Activated naive CD4-positive, alpha-beta T cell treated with anti-CD3 and anti-CD28 coated beads, Interleukin-2, amount 50 U/mL, for 24 hours (primary cell): ENCODE measurements at regions not wholly inside any gene's neighbourhood (a gene's known extent, or its start where the extent isn't known, plus 50 kb on each side); places are given as distances from the start of the nearest gene placed in this dataset.

Experiments used
- H3K27ac Mint-ChIP-seq: one replicate; pipeline ENCODE4 v1.8.0; 2021; ENCODE audit warnings: mild to moderate bottlenecking, mixed read lengths
- H3K27me3 Mint-ChIP-seq: one replicate; pipeline ENCODE4 v1.8.0; 2021; ENCODE audit warnings: mixed read lengths
- H3K36me3 Mint-ChIP-seq: one replicate; pipeline ENCODE4 v1.8.0; 2021; ENCODE audit warnings: mixed read lengths
- H3K4me1 Mint-ChIP-seq: one replicate; pipeline ENCODE4 v1.8.0; 2021; ENCODE audit warnings: mixed read lengths
- H3K4me3 Mint-ChIP-seq: one replicate; pipeline ENCODE4 v1.8.0; 2021; ENCODE audit warnings: mild to moderate bottlenecking, mixed read lengths
- H3K9me3 Mint-ChIP-seq: one replicate; pipeline ENCODE4 v1.8.0; 2021; ENCODE audit warnings: mixed read lengths

- H3K36me3 Mint-ChIP-seq: no peaks in the 10 kb centered on the region
- H3K27ac Mint-ChIP-seq: no peak overlapping the region
- H3K27me3 Mint-ChIP-seq: no peaks in the 10 kb centered on the region
- no peak overlapping the region for H3K4me3 Mint-ChIP-seq
- H3K4me1 Mint-ChIP-seq: no peaks in the 10 kb centered on the region
- no peaks in the 10 kb centered on the region for H3K9me3 Mint-ChIP-seq
These were observed 83.8 kb upstream of the SOX6 start for GRCh38 chr11:16440136-16440535.

GRCh38 chr11:16434036-16434435, 77.7 kb upstream of the SOX6 start:
- Mint-ChIP-seq H3K4me3 (no peak overlapping the region), H3K27me3 (no peaks in the 10 kb centered on the region)

GRCh38 chr11:16430674-16431073, 74.3 kb upstream of the SOX6 start:
- Mint-ChIP-seq H3K4me3 (no peak overlapping the region), H3K9me3 (peaks cover 18% of the 10 kb centered on the region), H3K36me3 (no peaks in the 10 kb centered on the region), H3K27me3 (no peaks in the 10 kb centered on the region), H3K27ac (no peak overlapping the region), H3K4me1 (no peaks in the 10 kb centered on the region)

More at GRCh38 chr11:16434036-16434435, 77.7 kb upstream of the SOX6 start:
- Mint-ChIP-seq H3K27ac (no peak overlapping the region), H3K9me3 (peaks cover 15% of the 10 kb centered on the region), H3K36me3 (no peaks in the 10 kb centered on the region), H3K4me1 (no peaks in the 10 kb centered on the region)

- Mint-ChIP-seq H3K4me3 (no peak overlapping the region), H3K36me3 (no peaks in the 10 kb centered on the region), H3K4me1 (no peaks in the 10 kb centered on the region), H3K9me3 (peaks cover 6% of the 10 kb centered on the region), H3K27ac (no peak overlapping the region), H3K27me3 (no peaks in the 10 kb centered on the region)
These were observed 65.5 kb upstream of the SOX6 start for GRCh38 chr11:16421826-16422225.

- H3K9me3 Mint-ChIP-seq: peaks cover 6% of the 10 kb centered on the region
- H3K27me3 Mint-ChIP-seq: peaks cover 1% of the 10 kb centered on the region
- no peak overlapping the region for H3K27ac Mint-ChIP-seq
- H3K4me1 Mint-ChIP-seq: no peaks in the 10 kb centered on the region
- no peak overlapping the region for H3K4me3 Mint-ChIP-seq
- H3K36me3 Mint-ChIP-seq: no peaks in the 10 kb centered on the region
These were observed 62.2 kb upstream of the SOX6 start for GRCh38 chr11:16418428-16419097.

- Mint-ChIP-seq H3K9me3 (no peaks in the 10 kb centered on the region), H3K27me3 (peaks cover 1% of the 10 kb centered on the region), H3K4me1 (no peaks in the 10 kb centered on the region), H3K36me3 (no peaks in the 10 kb centered on the region), H3K27ac (no peak overlapping the region), H3K4me3 (no peak overlapping the region)
These were observed 56.3 kb upstream of the SOX6 start for GRCh38 chr11:16412525-16413172.

- Mint-ChIP-seq H3K4me1 (no peaks in the 10 kb centered on the region), H3K9me3 (no peaks in the 10 kb centered on the region), H3K36me3 (no peaks in the 10 kb centered on the region), H3K27me3 (no peaks in the 10 kb centered on the region), H3K4me3 (no peak overlapping the region), H3K27ac (no peak overlapping the region)
These were observed 54.1 kb upstream of the SOX6 start for GRCh38 chr11:16410479-16410878.

- Mint-ChIP-seq H3K4me1 (no peaks in the 10 kb centered on the region), H3K9me3 (no peaks in the 10 kb centered on the region), H3K27ac (no peak overlapping the region), H3K4me3 (no peak overlapping the region), H3K36me3 (no peaks in the 10 kb centered on the region), H3K27me3 (no peaks in the 10 kb centered on the region)
These were observed 52.3 kb upstream of the SOX6 start for GRCh38 chr11:16408619-16409018.

- H3K27me3 Mint-ChIP-seq: no peaks in the 10 kb centered on the region
- no peaks in the 10 kb centered on the region for H3K4me1 Mint-ChIP-seq
- no peak overlapping the region for H3K27ac Mint-ChIP-seq
- no peak overlapping the region for H3K4me3 Mint-ChIP-seq
- no peaks in the 10 kb centered on the region for H3K9me3 Mint-ChIP-seq
- H3K36me3 Mint-ChIP-seq: no peaks in the 10 kb centered on the region
These were observed 49.9 kb upstream of the SOX6 start for GRCh38 chr11:16406226-16406625.
